ENCODE measurements at regions not wholly inside any gene's neighbourhood (a gene's known extent, or its start where the extent isn't known, plus 50 kb on each side); places are given as distances from the start of the nearest gene placed in this dataset.

DNA sequence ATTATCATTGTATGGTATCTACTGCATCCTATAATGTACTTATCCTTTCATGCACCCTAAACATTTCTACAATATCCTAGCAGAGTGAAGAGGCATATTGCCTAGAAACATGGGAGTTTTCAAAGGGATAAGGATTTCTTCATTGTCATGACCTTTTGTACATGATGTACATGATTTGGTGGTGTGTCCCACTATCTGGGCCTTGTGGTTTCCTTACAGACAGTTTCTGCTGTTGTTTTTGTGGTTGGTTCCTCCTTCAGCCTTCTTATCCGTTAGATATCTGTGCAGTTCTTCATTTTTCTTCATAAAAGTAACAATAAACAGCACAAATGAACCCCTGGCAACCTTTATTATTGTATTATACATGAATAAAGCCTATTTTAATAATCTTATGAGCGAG, 70.4 kb upstream of the BACH1 start:
- H2BK120ac ChIP-seq (ENCODE audit: insufficient read depth, low read length, poor library complexity), result no peak overlapping the region
- no peak overlapping the region for H3K18ac ChIP-seq (ENCODE audit: low read length)
- no peak overlapping the region for H4K8ac ChIP-seq (ENCODE audit: low read depth, low read length)
- no peak overlapping the region for H4K91ac ChIP-seq (ENCODE audit: low read depth, low read length)
- no peak overlapping the region for H3K23ac ChIP-seq (ENCODE audit: low read length)
- no peaks in the 10 kb centered on the region for H3K9me3 ChIP-seq (ENCODE audit: insufficient read depth, low read depth, low read length)
- DNase-seq, result no peak
- peaks cover 0 to 3% of the 10 kb centered on the region in 2 experiments for H3K4me1 ChIP-seq (ENCODE audit: control insufficient read depth in 1 of 2, insufficient read depth in 2 of 2, low read length in 2 of 2)
- no peak overlapping the region for H3K4ac ChIP-seq (ENCODE audit: low read depth, low read length)
- no peak overlapping the region for H3K14ac ChIP-seq (ENCODE audit: low read length)
- WGBS (ENCODE audit: extremely low coverage, insufficient coverage, insufficient read length), result no CpG with 5 or more reads among the region's 2 CpGs
- H2AFZ ChIP-seq (ENCODE audit: insufficient read depth, low read length, poor library complexity), result no peak overlapping the region
- peaks cover 2% of the 10 kb centered on the region for H3K79me1 ChIP-seq (ENCODE audit: low read length)
- H4K12ac ChIP-seq (ENCODE audit: low read depth, low read length), result no peak overlapping the region
- H3K9ac ChIP-seq (ENCODE audit: low read length), result no peak overlapping the region
- H3K27me3 ChIP-seq (ENCODE audit: insufficient read depth, low read length), result no peaks in the 10 kb centered on the region
- H2BK12ac ChIP-seq (ENCODE audit: low read length), result no peak overlapping the region
- no peaks in the 10 kb centered on the region for H3K36me3 ChIP-seq (ENCODE audit: control insufficient read depth in 1 of 2, insufficient read depth in 2 of 2, low read length in 2 of 2)
- no peak overlapping the region for H3K4me3 ChIP-seq (ENCODE audit: low read depth, low read length)
- H3K79me2 ChIP-seq (ENCODE audit: control insufficient read depth, insufficient read depth, low read length, poor library complexity), result no peaks in the 10 kb centered on the region
- no peak overlapping the region for H2AK5ac ChIP-seq (ENCODE audit: low read length)
- no peak overlapping the region for H3K4me2 ChIP-seq (ENCODE audit: low read length)
- no peak overlapping the region for H3K27ac ChIP-seq (ENCODE audit: low read depth, low read length)
- no peak overlapping the region for H2BK5ac ChIP-seq (ENCODE audit: low read depth, low read length, poor library complexity)

DNA sequence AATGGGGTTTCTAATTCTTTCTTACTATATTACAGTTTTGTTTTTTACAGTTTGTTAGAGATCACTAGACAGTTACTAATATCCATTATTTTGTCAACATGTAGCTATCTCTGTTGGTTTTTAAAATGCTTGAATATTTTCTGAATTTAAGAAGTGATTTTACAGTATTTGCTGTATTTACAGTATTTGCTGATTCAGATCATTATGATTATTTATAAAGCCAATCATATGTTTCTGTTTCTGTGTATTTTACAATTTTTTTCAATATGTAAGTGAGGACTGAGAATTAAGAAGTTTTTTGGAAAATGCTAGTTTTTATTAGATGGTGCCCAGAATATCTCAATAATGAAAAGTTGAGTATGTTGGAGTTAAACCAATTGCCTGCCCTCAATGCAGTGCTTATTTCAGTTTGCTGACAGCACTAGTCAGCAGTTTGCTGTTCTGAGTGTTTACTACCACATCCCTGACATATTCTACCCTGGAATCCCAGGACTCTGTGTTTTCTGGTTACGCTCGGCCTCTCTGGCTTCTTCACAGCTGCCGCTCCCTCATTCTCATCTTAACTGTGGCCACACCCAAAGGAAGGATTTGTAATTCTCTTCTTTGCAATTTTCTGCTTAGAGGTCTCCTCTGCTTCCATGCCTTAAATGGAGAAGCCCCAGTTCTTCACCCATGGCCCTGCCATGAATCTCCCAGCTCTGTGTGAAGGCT, 68.0 kb upstream of the BACH1 start:
- peaks cover 2% of the 10 kb centered on the region for H3K79me1 ChIP-seq (ENCODE audit: low read length)
- no peak overlapping the region for H4K12ac ChIP-seq (ENCODE audit: low read depth, low read length)
- H3K27ac ChIP-seq (ENCODE audit: low read depth, low read length), result no peak overlapping the region
- no peak overlapping the region for H3K9ac ChIP-seq (ENCODE audit: low read length)
- H3K9me3 ChIP-seq (ENCODE audit: insufficient read depth, low read depth, low read length), result no peaks in the 10 kb centered on the region
- H3K23ac ChIP-seq (ENCODE audit: low read length), result no peak overlapping the region
- no peaks in the 10 kb centered on the region for H3K79me2 ChIP-seq (ENCODE audit: control insufficient read depth, insufficient read depth, low read length, poor library complexity)
- no peak overlapping the region for H2AFZ ChIP-seq (ENCODE audit: insufficient read depth, low read length, poor library complexity)
- no CpG with 5 or more reads among the region's 3 CpGs for WGBS (ENCODE audit: extremely low coverage, insufficient coverage, insufficient read length)
- peak in 1 of 2 donors; percentile 77 for DNase-seq
- peaks cover 0 to 3% of the 10 kb centered on the region in 2 experiments for H3K4me1 ChIP-seq (ENCODE audit: control insufficient read depth in 1 of 2, insufficient read depth in 2 of 2, low read length in 2 of 2)
- no peak overlapping the region for H2AK5ac ChIP-seq (ENCODE audit: low read length)
- H3K4me3 ChIP-seq (ENCODE audit: low read depth, low read length), result no peak overlapping the region
- H3K27me3 ChIP-seq (ENCODE audit: insufficient read depth, low read length), result no peaks in the 10 kb centered on the region
- H3K4me2 ChIP-seq (ENCODE audit: low read length), result no peak overlapping the region
- no peak overlapping the region for H4K8ac ChIP-seq (ENCODE audit: low read depth, low read length)
- no peak overlapping the region for H4K91ac ChIP-seq (ENCODE audit: low read depth, low read length)
- no peak overlapping the region for H3K18ac ChIP-seq (ENCODE audit: low read length)
- no peak overlapping the region for H2BK120ac ChIP-seq (ENCODE audit: insufficient read depth, low read length, poor library complexity)
- H3K4ac ChIP-seq (ENCODE audit: low read depth, low read length), result no peak overlapping the region
- no peak overlapping the region for H3K14ac ChIP-seq (ENCODE audit: low read length)
- H3K36me3 ChIP-seq (ENCODE audit: control insufficient read depth in 1 of 2, insufficient read depth in 2 of 2, low read length in 2 of 2), result no peaks in the 10 kb centered on the region
- H2BK12ac ChIP-seq (ENCODE audit: low read length), result peak overlapping the region; percentile 29
- no peak overlapping the region for H2BK5ac ChIP-seq (ENCODE audit: low read depth, low read length, poor library complexity)

DNA sequence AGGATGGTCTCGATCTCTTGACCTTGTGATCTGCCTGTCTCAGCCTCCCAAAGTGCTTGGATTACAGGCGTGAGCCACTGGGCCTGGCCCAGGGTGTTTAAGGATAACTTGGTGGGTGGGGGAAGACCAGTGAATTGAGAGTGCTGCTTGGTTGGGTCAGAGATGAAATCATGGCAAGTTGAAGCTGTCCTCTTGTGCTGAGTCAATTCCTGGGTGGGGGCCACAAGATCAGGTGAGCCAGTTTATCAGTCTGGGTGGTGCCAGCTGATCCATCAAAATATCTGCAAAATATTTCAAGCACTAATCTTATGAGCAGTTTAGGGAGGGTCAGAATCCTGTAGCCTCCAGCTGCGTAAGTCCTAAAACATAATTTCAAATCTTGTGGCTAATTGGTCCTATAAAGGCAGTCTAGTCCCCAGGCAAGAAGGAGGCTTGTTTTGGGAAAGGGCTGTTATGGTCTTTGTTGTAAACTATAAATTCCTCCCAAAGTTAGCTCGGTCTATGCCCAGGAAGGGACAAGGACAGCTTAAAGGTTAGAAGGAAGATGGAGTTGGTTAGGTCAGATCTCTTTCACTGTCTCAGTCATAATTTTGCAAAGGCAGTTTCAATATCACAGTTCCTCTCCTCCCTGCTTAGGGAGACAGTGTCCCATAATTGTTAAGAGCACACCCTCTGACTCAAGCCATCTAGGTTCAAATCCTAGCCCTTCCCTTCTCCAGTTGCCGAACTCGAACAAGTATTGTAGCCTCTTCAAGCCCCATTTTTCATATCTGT, 66.8 kb upstream of the BACH1 start:
- no peak overlapping the region for H2BK120ac ChIP-seq (ENCODE audit: insufficient read depth, low read length, poor library complexity)
- no peak overlapping the region for H3K14ac ChIP-seq (ENCODE audit: low read length)
- H3K18ac ChIP-seq (ENCODE audit: low read length), result no peak overlapping the region
- no peak overlapping the region for H4K12ac ChIP-seq (ENCODE audit: low read depth, low read length)
- H2BK12ac ChIP-seq (ENCODE audit: low read length), result peak overlapping the region; percentile 52
- H3K9me3 ChIP-seq (ENCODE audit: insufficient read depth, low read depth, low read length), result no peaks in the 10 kb centered on the region
- DNase-seq, result no peak
- H3K4ac ChIP-seq (ENCODE audit: low read depth, low read length), result no peak overlapping the region
- peaks cover 0 to 3% of the 10 kb centered on the region in 2 experiments for H3K4me1 ChIP-seq (ENCODE audit: control insufficient read depth in 1 of 2, insufficient read depth in 2 of 2, low read length in 2 of 2)
- H4K91ac ChIP-seq (ENCODE audit: low read depth, low read length), result no peak overlapping the region
- H2BK5ac ChIP-seq (ENCODE audit: low read depth, low read length, poor library complexity), result no peak overlapping the region
- no peak overlapping the region for H3K4me2 ChIP-seq (ENCODE audit: low read length)
- WGBS (ENCODE audit: extremely low coverage, insufficient coverage, insufficient read length), result no CpG with 5 or more reads among the region's 6 CpGs
- H3K9ac ChIP-seq (ENCODE audit: low read length), result no peak overlapping the region
- no peak overlapping the region for H2AFZ ChIP-seq (ENCODE audit: insufficient read depth, low read length, poor library complexity)
- peak overlapping the region; percentile 51 for H4K8ac ChIP-seq (ENCODE audit: low read depth, low read length)
- H3K79me2 ChIP-seq (ENCODE audit: control insufficient read depth, insufficient read depth, low read length, poor library complexity), result no peaks in the 10 kb centered on the region
- no peaks in the 10 kb centered on the region for H3K27me3 ChIP-seq (ENCODE audit: insufficient read depth, low read length)
- H3K4me3 ChIP-seq (ENCODE audit: low read depth, low read length), result no peak overlapping the region
- no peak overlapping the region for H2AK5ac ChIP-seq (ENCODE audit: low read length)
- H3K27ac ChIP-seq (ENCODE audit: low read depth, low read length), result no peak overlapping the region
- no peaks in the 10 kb centered on the region for H3K36me3 ChIP-seq (ENCODE audit: control insufficient read depth in 1 of 2, insufficient read depth in 2 of 2, low read length in 2 of 2)
- H3K79me1 ChIP-seq (ENCODE audit: low read length), result peaks cover 6% of the 10 kb centered on the region
- H3K23ac ChIP-seq (ENCODE audit: low read length), result no peak overlapping the region

DNA sequence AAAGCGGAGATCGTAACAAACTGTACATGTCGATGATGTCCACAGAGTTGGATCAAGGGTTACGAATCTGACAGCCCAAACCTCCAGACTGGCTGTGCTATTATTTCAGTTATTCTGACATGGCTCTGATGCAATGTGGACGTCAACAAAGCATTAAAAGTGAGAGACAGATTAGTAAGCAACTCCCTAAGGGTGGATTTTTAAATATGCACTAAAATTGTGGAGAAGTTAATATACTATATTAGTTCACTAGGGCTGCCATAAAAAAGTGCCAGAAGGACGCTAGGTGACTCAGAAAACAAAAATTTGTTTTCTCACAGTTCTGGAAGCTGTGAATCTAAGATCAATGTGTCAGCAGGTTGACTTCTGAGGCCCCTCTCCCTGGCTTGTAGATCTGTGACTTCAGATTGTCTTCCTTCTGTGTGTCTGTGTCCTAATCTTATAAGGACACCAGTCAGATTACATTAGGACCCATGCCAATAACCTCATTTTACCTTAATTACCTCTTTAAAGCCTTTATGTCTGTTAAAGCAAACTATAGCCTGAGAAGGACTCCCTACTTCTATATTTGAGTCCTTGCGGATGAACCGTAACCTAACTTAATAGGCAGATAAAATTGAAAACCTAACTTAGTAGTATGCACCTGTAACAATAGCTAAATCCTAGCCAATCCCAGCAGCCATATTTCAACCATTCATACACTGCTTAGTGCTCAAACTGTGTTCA, 66.0 kb upstream of the BACH1 start:
- no peak overlapping the region for H2AFZ ChIP-seq (ENCODE audit: insufficient read depth, low read length, poor library complexity)
- no peak overlapping the region for H2AK5ac ChIP-seq (ENCODE audit: low read length)
- no peak overlapping the region for H3K9ac ChIP-seq (ENCODE audit: low read length)
- no CpG with 5 or more reads among the region's 8 CpGs for WGBS (ENCODE audit: extremely low coverage, insufficient coverage, insufficient read length)
- H2BK5ac ChIP-seq (ENCODE audit: low read depth, low read length, poor library complexity), result no peak overlapping the region
- H4K8ac ChIP-seq (ENCODE audit: low read depth, low read length), result no peak overlapping the region
- H3K4me3 ChIP-seq (ENCODE audit: low read depth, low read length), result no peak overlapping the region
- H3K4me2 ChIP-seq (ENCODE audit: low read length), result no peak overlapping the region
- H3K23ac ChIP-seq (ENCODE audit: low read length), result no peak overlapping the region
- no peak overlapping the region for H3K4ac ChIP-seq (ENCODE audit: low read depth, low read length)
- H3K9me3 ChIP-seq (ENCODE audit: insufficient read depth, low read depth, low read length), result no peaks in the 10 kb centered on the region
- no peaks in the 10 kb centered on the region for H3K27me3 ChIP-seq (ENCODE audit: insufficient read depth, low read length)
- no peak overlapping the region for H2BK12ac ChIP-seq (ENCODE audit: low read length)
- peak; percentile 71 to 93 for DNase-seq
- peaks cover 7% of the 10 kb centered on the region for H3K79me1 ChIP-seq (ENCODE audit: low read length)
- no peaks in the 10 kb centered on the region for H3K36me3 ChIP-seq (ENCODE audit: control insufficient read depth in 1 of 2, insufficient read depth in 2 of 2, low read length in 2 of 2)
- H2BK120ac ChIP-seq (ENCODE audit: insufficient read depth, low read length, poor library complexity), result no peak overlapping the region
- H3K27ac ChIP-seq (ENCODE audit: low read depth, low read length), result no peak overlapping the region
- H3K18ac ChIP-seq (ENCODE audit: low read length), result no peak overlapping the region
- no peak overlapping the region for H4K91ac ChIP-seq (ENCODE audit: low read depth, low read length)
- H4K12ac ChIP-seq (ENCODE audit: low read depth, low read length), result no peak overlapping the region
- H3K14ac ChIP-seq (ENCODE audit: low read length), result no peak overlapping the region
- H3K79me2 ChIP-seq (ENCODE audit: control insufficient read depth, insufficient read depth, low read length, poor library complexity), result no peaks in the 10 kb centered on the region
- H3K4me1 ChIP-seq (ENCODE audit: control insufficient read depth in 1 of 2, insufficient read depth in 2 of 2, low read length in 2 of 2), result peaks cover 0 to 3% of the 10 kb centered on the region in 2 experiments

Data from trophoblast cell (in vitro differentiated cells and primary cell).